ENCODE measurements at regions not wholly inside any gene's neighbourhood (a gene's known extent, or its start where the extent isn't known, plus 50 kb on each side); places are given as distances from the start of the nearest gene placed in this dataset.

DNA sequence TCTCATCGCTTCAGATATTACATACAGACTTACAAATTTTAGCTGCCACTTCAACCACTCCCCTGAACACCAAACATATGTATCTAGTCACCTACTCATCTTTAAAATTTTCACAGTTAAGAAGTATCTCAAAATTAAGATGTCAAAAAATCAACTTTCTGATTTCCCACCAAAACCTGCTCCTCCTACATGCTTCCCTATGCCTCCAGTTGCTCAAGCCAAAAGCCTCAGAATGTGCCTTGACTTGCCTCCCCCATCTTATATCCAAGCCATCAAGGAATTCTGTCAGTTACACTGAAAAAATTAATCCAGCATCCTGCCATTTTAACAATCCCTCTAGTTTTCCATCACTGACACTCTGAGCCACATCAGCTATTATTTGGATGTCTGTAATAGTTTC is 85.0 kb downstream of the SPRY2 start:
- H3K27me3 ChIP-seq: no peaks in the 10 kb centered on the region
- no peaks in the 10 kb centered on the region for H3K36me3 ChIP-seq
- H3K9me3 ChIP-seq: no peaks in the 10 kb centered on the region
- no peak overlapping the region for H3K27ac ChIP-seq
- no peaks in the 10 kb centered on the region for H3K4me1 ChIP-seq (ENCODE audit: control insufficient read depth in 1 of 2, insufficient read depth in 1 of 2, low read depth in 1 of 2, low read length in 1 of 2)
- TF ChIP-seq, protein P1, sequence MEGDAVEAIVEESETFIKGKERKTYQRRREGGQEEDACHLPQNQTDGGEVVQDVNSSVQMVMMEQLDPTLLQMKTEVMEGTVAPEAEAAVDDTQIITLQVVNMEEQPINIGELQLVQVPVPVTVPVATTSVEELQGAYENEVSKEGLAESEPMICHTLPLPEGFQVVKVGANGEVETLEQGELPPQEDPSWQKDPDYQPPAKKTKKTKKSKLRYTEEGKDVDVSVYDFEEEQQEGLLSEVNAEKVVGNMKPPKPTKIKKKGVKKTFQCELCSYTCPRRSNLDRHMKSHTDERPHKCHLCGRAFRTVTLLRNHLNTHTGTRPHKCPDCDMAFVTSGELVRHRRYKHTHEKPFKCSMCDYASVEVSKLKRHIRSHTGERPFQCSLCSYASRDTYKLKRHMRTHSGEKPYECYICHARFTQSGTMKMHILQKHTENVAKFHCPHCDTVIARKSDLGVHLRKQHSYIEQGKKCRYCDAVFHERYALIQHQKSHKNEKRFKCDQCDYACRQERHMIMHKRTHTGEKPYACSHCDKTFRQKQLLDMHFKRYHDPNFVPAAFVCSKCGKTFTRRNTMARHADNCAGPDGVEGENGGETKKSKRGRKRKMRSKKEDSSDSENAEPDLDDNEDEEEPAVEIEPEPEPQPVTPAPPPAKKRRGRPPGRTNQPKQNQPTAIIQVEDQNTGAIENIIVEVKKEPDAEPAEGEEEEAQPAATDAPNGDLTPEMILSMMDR (IDR thresholded peaks at IDR 0.05): no peak
- peak overlapping the region in 1 of 2 experiments; percentile 5 for H3K4me3 ChIP-seq (ENCODE audit: low read depth in 1 of 2, low read length in 1 of 2)

DNA sequence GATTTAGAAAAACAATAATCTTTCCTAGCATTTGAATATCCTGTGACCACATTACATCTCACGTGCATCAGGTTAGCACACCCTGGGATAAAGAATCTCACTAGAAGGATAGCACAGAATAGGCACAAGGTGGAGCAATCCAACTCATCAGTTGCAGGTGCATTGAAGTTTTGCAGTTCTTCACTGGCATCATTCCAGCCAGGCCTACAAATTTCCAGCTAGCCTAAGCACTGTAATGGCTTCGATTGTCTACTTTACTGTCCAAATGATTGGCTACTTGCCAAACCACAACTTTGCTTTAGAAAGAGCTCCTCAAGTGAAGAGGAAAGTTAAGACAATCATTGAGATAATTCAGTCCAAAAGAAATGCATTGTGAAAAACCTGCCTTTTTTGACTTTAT is 89.5 kb downstream of the SPRY2 start:
- Histone ChIP-seq H3K27me3 (no peaks in the 10 kb centered on the region), H3K9me3 (no peaks in the 10 kb centered on the region), H3K4me1 (ENCODE audit: control insufficient read depth in 1 of 2, insufficient read depth in 1 of 2, low read depth in 1 of 2, low read length in 1 of 2) (no peaks in the 10 kb centered on the region), H3K4me3 (ENCODE audit: low read depth in 1 of 2, low read length in 1 of 2) (no peak overlapping the region), H3K36me3 (no peaks in the 10 kb centered on the region), H3K27ac (no peak overlapping the region)
- TF ChIP-seq, protein P1 (IDR thresholded peaks at IDR 0.05): no peak

DNA sequence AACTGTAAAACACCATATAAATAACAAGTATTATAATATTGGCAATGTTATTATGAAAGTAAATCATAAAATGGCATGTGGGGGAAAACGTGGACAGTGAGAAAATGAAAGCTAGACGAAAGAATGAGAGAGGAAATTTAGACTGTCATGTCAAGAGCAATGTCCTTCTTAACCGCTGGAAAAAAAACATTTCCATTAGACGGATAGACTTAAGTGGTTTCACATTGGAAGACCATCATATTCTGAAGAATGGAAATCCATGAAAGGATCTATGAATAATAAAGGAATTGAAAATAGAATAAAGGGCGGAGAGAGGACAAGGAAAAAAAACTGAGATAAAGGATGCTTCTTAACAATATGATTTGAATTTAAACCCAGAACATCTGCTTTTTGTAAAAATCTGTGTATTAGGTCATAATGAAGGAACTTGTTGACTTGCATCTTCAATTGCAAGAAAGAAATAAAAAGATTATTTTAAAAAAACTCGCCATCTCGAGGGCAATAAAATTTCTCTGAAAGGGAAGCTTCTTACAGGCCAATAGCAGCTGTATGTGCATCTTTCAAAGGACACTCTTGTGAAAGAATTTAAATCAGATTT is 90.6 kb downstream of the SPRY2 start:
- Histone ChIP-seq H3K27ac (no peak overlapping the region), H3K36me3 (no peaks in the 10 kb centered on the region), H3K4me1 (ENCODE audit: control insufficient read depth in 1 of 2, insufficient read depth in 1 of 2, low read depth in 1 of 2, low read length in 1 of 2) (no peaks in the 10 kb centered on the region), H3K9me3 (no peaks in the 10 kb centered on the region), H3K4me3 (ENCODE audit: low read depth in 1 of 2, low read length in 1 of 2) (no peak overlapping the region), H3K27me3 (no peaks in the 10 kb centered on the region)
- TF ChIP-seq, protein P1 (IDR thresholded peaks at IDR 0.05): no peak

DNA sequence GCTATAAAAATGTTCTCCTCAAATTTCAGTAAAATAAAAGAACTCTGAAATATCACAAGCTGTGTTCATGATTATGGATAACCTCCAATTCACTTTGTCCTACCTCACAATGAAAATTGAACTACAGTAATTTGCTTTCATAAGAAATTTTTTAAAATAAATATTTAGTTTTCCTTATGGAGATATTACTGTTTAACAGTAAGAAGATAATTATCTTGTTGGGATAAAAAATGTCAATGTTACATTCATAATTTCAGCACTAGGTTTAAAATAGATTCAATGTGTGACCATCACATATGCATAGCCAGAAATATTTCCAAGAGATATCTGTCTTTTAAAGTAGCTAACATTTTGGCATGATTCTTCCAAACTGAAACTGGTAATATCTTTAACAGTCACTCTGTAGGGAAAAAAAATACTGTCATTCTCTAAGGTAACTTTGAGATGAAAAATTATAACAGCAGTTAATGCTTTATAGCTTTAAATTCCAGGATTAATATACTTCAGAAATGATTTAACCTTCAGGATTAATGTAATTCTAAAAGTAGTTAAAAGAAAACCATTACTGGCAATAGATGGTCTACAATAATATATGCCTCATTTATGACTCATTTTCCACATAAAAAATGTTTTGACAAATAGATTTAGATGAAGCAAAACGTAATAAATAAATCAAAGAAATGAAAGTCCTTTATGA is 91.3 kb downstream of the SPRY2 start:
- H3K4me1 ChIP-seq (ENCODE audit: control insufficient read depth in 1 of 2, insufficient read depth in 1 of 2, low read depth in 1 of 2, low read length in 1 of 2): no peaks in the 10 kb centered on the region
- H3K9me3 ChIP-seq: no peaks in the 10 kb centered on the region
- no peaks in the 10 kb centered on the region for H3K27me3 ChIP-seq
- no peak overlapping the region for H3K27ac ChIP-seq
- TF ChIP-seq, protein P1 (IDR thresholded peaks at IDR 0.05): no peak
- no peak overlapping the region for H3K4me3 ChIP-seq (ENCODE audit: low read depth in 1 of 2, low read length in 1 of 2)
- no peaks in the 10 kb centered on the region for H3K36me3 ChIP-seq

DNA sequence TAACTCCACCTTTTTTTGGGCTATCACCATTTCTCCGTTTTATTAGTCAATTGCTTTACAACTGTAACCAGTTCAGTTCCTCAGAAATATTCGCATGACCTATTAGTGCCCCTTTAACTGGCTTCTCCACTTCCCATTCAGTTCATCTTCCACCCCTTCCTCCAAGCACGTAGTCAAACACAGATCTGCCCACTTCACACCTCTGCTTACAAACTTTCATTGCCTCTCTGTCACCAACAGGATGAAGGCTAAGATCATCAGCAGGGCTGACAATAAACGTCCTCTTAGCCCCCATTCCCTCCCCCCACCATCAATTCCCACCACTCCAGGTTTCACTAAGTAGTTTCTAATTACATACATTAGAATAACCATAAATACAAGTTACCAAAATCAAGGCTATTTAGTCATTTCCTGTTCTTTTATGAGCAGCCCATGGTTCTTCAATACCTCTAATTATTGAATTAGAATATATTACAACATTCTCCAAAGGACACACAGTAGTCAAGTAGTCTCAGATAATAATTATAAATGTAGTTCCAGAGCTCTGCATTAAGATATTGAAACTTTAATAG is 95.7 kb downstream of the SPRY2 start:
- Histone ChIP-seq H3K27me3 (no peaks in the 10 kb centered on the region), H3K36me3 (no peaks in the 10 kb centered on the region), H3K27ac (no peak overlapping the region), H3K9me3 (no peaks in the 10 kb centered on the region), H3K4me3 (ENCODE audit: low read depth in 1 of 2, low read length in 1 of 2) (no peak overlapping the region), H3K4me1 (ENCODE audit: control insufficient read depth in 1 of 2, insufficient read depth in 1 of 2, low read depth in 1 of 2, low read length in 1 of 2) (no peaks in the 10 kb centered on the region)
- TF ChIP-seq, protein P1 (IDR thresholded peaks at IDR 0.05): no peak
